ENCODE measurements at regions not wholly inside any gene's neighbourhood (a gene's known extent, or its start where the extent isn't known, plus 50 kb on each side); places are given as distances from the start of the nearest gene placed in this dataset.

DNA sequence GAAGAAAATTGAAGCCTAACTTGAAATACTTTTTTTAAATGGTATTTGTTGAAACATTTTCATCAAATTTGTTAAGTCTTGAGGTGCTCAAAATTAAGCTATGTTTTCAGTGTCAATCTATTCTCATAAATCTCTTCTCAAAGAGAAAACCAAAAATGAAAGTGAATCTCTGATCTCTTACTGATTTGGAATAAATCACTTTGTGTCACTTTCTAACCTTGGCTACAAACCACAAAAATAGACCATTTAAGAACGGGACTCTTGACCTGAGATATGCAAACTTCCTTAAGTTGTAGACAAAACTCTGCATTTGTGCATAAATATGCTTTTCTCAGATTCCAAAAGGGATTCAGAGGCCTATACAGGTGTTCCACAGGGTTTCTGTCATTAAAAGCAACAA, 192.9 kb downstream of the SEC23A start:
- no peak for TF ChIP-seq ZNF501 (tag by site-specific recombination; IDR thresholded peaks at IDR 0.05)
- TF ChIP-seq CTCF (tag by site-specific recombination; IDR thresholded peaks at IDR 0.05): no peak
- no peak for TF ChIP-seq ZBTB49 (tag by site-specific recombination; IDR thresholded peaks at IDR 0.05; ENCODE audit: low read depth)
- no peak for TF ChIP-seq ZNF558 (tag by site-specific recombination; IDR thresholded peaks at IDR 0.05)
- no peak for TF ChIP-seq ZNF610 (tag by site-specific recombination; IDR thresholded peaks at IDR 0.05; ENCODE audit: borderline replicate concordance)
- TF ChIP-seq ZNF16 (tag by site-specific recombination; IDR thresholded peaks at IDR 0.05; ENCODE audit: low read depth): no peak
- no peak for TF ChIP-seq ZEB2 (tag by site-specific recombination; IDR thresholded peaks at IDR 0.05)

Measured in HEK293 (cell line).